SK-N-SH treated with all-trans-retinoic acid at 6 μM for 48 hours (cell line): ENCODE measurements at regions not wholly inside any gene's neighbourhood (a gene's known extent, or its start where the extent isn't known, plus 50 kb on each side); places are given as distances from the start of the nearest gene placed in this dataset.

ENCODE experiments used
- ATAC-seq: fragments of 200-7000 bp; cut with Tn5 transposase; 3 replicates; pipeline ENCODE4 v1.9.1; 2020; ENCODE audit warnings: mild to moderate bottlenecking, moderate library complexity
- ARNTL ChIP-seq: fragments of 450-650 bp; formaldehyde crosslinking; IDR thresholded peaks from 2 replicates; pipeline ENCODE4 v1.5.0; 2020; ENCODE audit warnings: low read depth, mild to moderate bottlenecking, moderate library complexity, borderline replicate concordance
- BACH2 ChIP-seq: fragments of 250-450 bp; sonication (Bioruptor Pico); IDR thresholded peaks from 2 replicates; pipeline ENCODE4 v1.9.0; 2021; ENCODE audit warnings: mild to moderate bottlenecking, borderline replicate concordance
- GLIS3 ChIP-seq: fragments of 250-450 bp; sonication (Bioruptor Pico); IDR thresholded peaks from 2 replicates; pipeline ENCODE4 v1.5.0; 2020; ENCODE audit warnings: mild to moderate bottlenecking, moderate library complexity
- ISL1 ChIP-seq: fragments of 250-450 bp; sonication (Bioruptor Pico); IDR thresholded peaks from 2 replicates; pipeline ENCODE4 v2.1.2; 2022; ENCODE audit warnings: mild to moderate bottlenecking, moderate library complexity
- OSR1 ChIP-seq: fragments of 250-450 bp; sonication (Bioruptor Pico); IDR thresholded peaks from 2 replicates; pipeline ENCODE4 v1.8.0; 2022; ENCODE audit warnings: moderate library complexity, mild to moderate bottlenecking, inconsistent platforms
- PATZ1 ChIP-seq: fragments of 250-450 bp; sonication (Bioruptor Pico); IDR thresholded peaks from 2 replicates; pipeline ENCODE4 v1.8.0; 2020; ENCODE audit warnings: mild to moderate bottlenecking, moderate library complexity, borderline replicate concordance
- PPARA ChIP-seq: fragments of 250-450 bp; sonication (Bioruptor Pico); IDR thresholded peaks from 2 replicates; pipeline ENCODE4 v1.5.0; 2020; ENCODE audit warnings: mild to moderate bottlenecking, borderline replicate concordance
- RARB ChIP-seq: fragments of 250-450 bp; sonication (Bioruptor Pico); IDR thresholded peaks from 2 replicates; pipeline ENCODE4 v1.8.0; 2021; ENCODE audit warnings: mild to moderate bottlenecking, moderate library complexity
- SNAI2 ChIP-seq: fragments of 250-450 bp; sonication (Bioruptor Pico); IDR thresholded peaks from 2 replicates; pipeline ENCODE4 v1.5.0; 2020; ENCODE audit warnings: mild to moderate bottlenecking, moderate library complexity
- TCF4 ChIP-seq: fragments of 250-450 bp; sonication (Bioruptor Pico); IDR thresholded peaks from 2 replicates; pipeline ENCODE4 v1.8.0; 2021; ENCODE audit warnings: mild to moderate bottlenecking, moderate library complexity, borderline replicate concordance
- TOX ChIP-seq: fragments of 250-450 bp; sonication (Bioruptor Pico); IDR thresholded peaks from 2 replicates; pipeline ENCODE4 v1.8.0; 2021; ENCODE audit warnings: mild to moderate bottlenecking, moderate library complexity, borderline replicate concordance
- ZC3H10 ChIP-seq: fragments of 250-450 bp; sonication (Bioruptor Pico); IDR thresholded peaks from 2 replicates; pipeline ENCODE4 v1.5.1; 2021; ENCODE audit warnings: mild to moderate bottlenecking, moderate library complexity
- ZFP3 ChIP-seq: fragments of 250-450 bp; sonication (Bioruptor Pico); IDR thresholded peaks from 2 replicates; pipeline ENCODE4 v1.5.0; 2020; ENCODE audit warnings: mild to moderate bottlenecking, moderate library complexity
- ZNF565 ChIP-seq: fragments of 450-650 bp; formaldehyde crosslinking; conservative IDR thresholded peaks from 2 replicates; pipeline ENCODE4 v1.5.0; 2020; ENCODE audit warnings: low read depth, mild to moderate bottlenecking, moderate library complexity
- ZNF70 ChIP-seq: fragments of 450-650 bp; formaldehyde crosslinking; IDR thresholded peaks from 2 replicates; pipeline ENCODE4 v1.5.0; 2020; ENCODE audit warnings: mild to moderate bottlenecking, moderate library complexity
- ZNF8 ChIP-seq: fragments of 450-650 bp; formaldehyde crosslinking; IDR thresholded peaks from 2 replicates; pipeline ENCODE4 v1.5.0; 2020; ENCODE audit warnings: mild to moderate bottlenecking, moderate library complexity
- TF ChIP-seq, protein P1 (sequence below): fragments of 250-450 bp; sonication (Bioruptor Pico); IDR thresholded peaks from 2 replicates; pipeline ENCODE4 v1.8.0; 2021; ENCODE audit warnings: low read depth, mild to moderate bottlenecking, moderate library complexity, borderline replicate concordance
- TF ChIP-seq, protein P2 (sequence below): fragments of 250-450 bp; sonication (Bioruptor Pico); IDR thresholded peaks from 2 replicates; pipeline ENCODE4 v1.5.1; 2021; ENCODE audit warnings: mild to moderate bottlenecking, moderate library complexity
- TF ChIP-seq, protein P3 (sequence below): fragments of 250-450 bp; sonication (Bioruptor Pico); IDR thresholded peaks from 2 replicates; pipeline ENCODE4 v1.5.0; 2020; ENCODE audit warnings: mild to moderate bottlenecking, moderate library complexity

GRCh38 chr7:22561321-22561811 is 61.4 kb upstream of the STEAP1B start:
- TF ChIP-seq SNAI2 (CRISPR knock-in tag) (no peak), ZFP3 (CRISPR knock-in tag) (no peak), ZNF8 (CRISPR knock-in tag) (no peak), TCF4 (CRISPR knock-in tag) (no peak)
- TF ChIP-seq, protein P1, sequence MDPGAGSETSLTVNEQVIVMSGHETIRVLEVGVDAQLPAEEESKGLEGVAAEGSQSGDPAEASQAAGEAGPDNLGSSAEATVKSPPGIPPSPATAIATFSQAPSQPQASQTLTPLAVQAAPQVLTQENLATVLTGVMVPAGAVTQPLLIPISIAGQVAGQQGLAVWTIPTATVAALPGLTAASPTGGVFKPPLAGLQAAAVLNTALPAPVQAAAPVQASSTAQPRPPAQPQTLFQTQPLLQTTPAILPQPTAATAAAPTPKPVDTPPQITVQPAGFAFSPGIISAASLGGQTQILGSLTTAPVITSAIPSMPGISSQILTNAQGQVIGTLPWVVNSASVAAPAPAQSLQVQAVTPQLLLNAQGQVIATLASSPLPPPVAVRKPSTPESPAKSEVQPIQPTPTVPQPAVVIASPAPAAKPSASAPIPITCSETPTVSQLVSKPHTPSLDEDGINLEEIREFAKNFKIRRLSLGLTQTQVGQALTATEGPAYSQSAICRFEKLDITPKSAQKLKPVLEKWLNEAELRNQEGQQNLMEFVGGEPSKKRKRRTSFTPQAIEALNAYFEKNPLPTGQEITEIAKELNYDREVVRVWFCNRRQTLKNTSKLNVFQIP (CRISPR knock-in tag), result no peak
- TF ChIP-seq, protein P2, sequence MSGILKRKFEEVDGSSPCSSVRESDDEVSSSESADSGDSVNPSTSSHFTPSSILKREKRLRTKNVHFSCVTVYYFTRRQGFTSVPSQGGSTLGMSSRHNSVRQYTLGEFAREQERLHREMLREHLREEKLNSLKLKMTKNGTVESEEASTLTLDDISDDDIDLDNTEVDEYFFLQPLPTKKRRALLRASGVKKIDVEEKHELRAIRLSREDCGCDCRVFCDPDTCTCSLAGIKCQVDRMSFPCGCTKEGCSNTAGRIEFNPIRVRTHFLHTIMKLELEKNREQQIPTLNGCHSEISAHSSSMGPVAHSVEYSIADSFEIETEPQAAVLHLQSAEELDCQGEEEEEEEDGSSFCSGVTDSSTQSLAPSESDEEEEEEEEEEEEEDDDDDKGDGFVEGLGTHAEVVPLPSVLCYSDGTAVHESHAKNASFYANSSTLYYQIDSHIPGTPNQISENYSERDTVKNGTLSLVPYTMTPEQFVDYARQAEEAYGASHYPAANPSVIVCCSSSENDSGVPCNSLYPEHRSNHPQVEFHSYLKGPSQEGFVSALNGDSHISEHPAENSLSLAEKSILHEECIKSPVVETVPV (CRISPR knock-in tag), result no peak

GRCh38 chr7:22559829-22560489 is 60.0 kb upstream of the STEAP1B start:
- TF ChIP-seq ISL1 (no peak), ZFP3 (CRISPR knock-in tag) (no peak), ZNF8 (CRISPR knock-in tag) (no peak), TOX (no peak), ZNF565 (CRISPR knock-in tag) (no peak), PATZ1 (no peak), ZC3H10 (CRISPR knock-in tag) (no peak), RARB (CRISPR knock-in tag) (no peak), TCF4 (CRISPR knock-in tag) (no peak), BACH2 (CRISPR knock-in tag) (no peak), PPARA (no peak), GLIS3 (CRISPR knock-in tag) (no peak), ZNF70 (CRISPR knock-in tag) (no peak)
- TF ChIP-seq, protein P3, sequence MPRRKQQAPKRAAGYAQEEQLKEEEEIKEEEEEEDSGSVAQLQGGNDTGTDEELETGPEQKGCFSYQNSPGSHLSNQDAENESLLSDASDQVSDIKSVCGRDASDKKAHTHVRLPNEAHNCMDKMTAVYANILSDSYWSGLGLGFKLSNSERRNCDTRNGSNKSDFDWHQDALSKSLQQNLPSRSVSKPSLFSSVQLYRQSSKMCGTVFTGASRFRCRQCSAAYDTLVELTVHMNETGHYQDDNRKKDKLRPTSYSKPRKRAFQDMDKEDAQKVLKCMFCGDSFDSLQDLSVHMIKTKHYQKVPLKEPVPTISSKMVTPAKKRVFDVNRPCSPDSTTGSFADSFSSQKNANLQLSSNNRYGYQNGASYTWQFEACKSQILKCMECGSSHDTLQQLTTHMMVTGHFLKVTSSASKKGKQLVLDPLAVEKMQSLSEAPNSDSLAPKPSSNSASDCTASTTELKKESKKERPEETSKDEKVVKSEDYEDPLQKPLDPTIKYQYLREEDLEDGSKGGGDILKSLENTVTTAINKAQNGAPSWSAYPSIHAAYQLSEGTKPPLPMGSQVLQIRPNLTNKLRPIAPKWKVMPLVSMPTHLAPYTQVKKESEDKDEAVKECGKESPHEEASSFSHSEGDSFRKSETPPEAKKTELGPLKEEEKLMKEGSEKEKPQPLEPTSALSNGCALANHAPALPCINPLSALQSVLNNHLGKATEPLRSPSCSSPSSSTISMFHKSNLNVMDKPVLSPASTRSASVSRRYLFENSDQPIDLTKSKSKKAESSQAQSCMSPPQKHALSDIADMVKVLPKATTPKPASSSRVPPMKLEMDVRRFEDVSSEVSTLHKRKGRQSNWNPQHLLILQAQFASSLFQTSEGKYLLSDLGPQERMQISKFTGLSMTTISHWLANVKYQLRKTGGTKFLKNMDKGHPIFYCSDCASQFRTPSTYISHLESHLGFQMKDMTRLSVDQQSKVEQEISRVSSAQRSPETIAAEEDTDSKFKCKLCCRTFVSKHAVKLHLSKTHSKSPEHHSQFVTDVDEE (CRISPR knock-in tag), result no peak
- TF ChIP-seq, protein P1 (CRISPR knock-in tag), result no peak
- peak; percentile 76 for ATAC-seq

More at GRCh38 chr7:22561321-22561811, 61.4 kb upstream of the STEAP1B start:
- peak; percentile 79 for ATAC-seq

- no peak for TF ChIP-seq BACH2 (CRISPR knock-in tag)
- TF ChIP-seq ZFP3 (CRISPR knock-in tag), result no peak
- TF ChIP-seq ARNTL (CRISPR knock-in tag), result no peak
- TF ChIP-seq OSR1, result no peak
Measured at GRCh38 chr7:22557167-22557566, 57.2 kb upstream of the STEAP1B start.

More at GRCh38 chr7:22557167-22557566, 57.2 kb upstream of the STEAP1B start:
- no peak for ATAC-seq
